ENCODE measurements at regions not wholly inside any gene's neighbourhood (a gene's known extent, or its start where the extent isn't known, plus 50 kb on each side); places are given as distances from the start of the nearest gene placed in this dataset.

GRCh38 chr11:92698742-92699141, 270.7 kb upstream of the MTNR1B start:
- TF ChIP-seq CTCF (IDR thresholded peaks at IDR 0.05): no peak
- no peak for TF ChIP-seq POLR2A (IDR thresholded peaks at IDR 0.05)
